Breast epithelium (tissue), 4 donors: ENCODE measurements at regions not wholly inside any gene's neighbourhood (a gene's known extent, or its start where the extent isn't known, plus 50 kb on each side); places are given as distances from the start of the nearest gene placed in this dataset.

Experiments
- DNase-seq, 2 donors: peaks; one replicate each; pipeline ENCODE4 v3.0.0-alpha.2; 2019; ENCODE audit warnings: low spot score in 2 of 2
- H3K27ac ChIP-seq, 2 donors: fragments of 200-600 bp; sonication (generic) in 1 of 2; one replicate each; pipeline ENCODE4 v1.5.1; 2016 to 2019; ENCODE audit warnings: mild to moderate bottlenecking in 1 of 2
- H3K27me3 ChIP-seq, 2 donors: fragments of 200-600 bp; sonication (generic) in 1 of 2; one replicate each; pipeline versions ENCODE4 v1.5.1 to v1.6.0; 2017 to 2019; ENCODE audit warnings: control low read depth in 1 of 2, mild to moderate bottlenecking in 1 of 2
- H3K36me3 ChIP-seq: fragments of 200-600 bp; one replicate; pipeline ENCODE4 v1.5.1; 2019
- H3K4me1 ChIP-seq, 2 donors: fragments of 200-600 bp; sonication (generic); one replicate each; pipeline ENCODE4 v1.5.1; 2016 to 2019; ENCODE audit warnings: control low read depth in 1 of 2
- H3K4me3 ChIP-seq, 3 donors: fragments of 200-600 bp; sonication (generic); 1 replicate in 2 of 3; 2 replicates in 1 of 3; pipeline ENCODE4 v1.5.1; 2016 to 2019; ENCODE audit warnings: mild to moderate bottlenecking in 3 of 3, moderate library complexity in 2 of 3
- H3K9me3 ChIP-seq, 2 donors: fragments of 200-600 bp; sonication (generic) in 1 of 2; one replicate each; pipeline ENCODE4 v1.5.1; 2016 to 2019; ENCODE audit warnings: control low read depth in 1 of 2
- CTCF ChIP-seq, 3 donors: fragments of 450-650 bp; IDR thresholded peaks; one replicate each; pipeline ENCODE4 v1.5.1; 2016 to 2017; ENCODE audit warnings: antibody characterized with exemption in 3 of 3, mild to moderate bottlenecking in 3 of 3, moderate library complexity in 3 of 3
- POLR2A ChIP-seq: fragments of 450-650 bp; IDR thresholded peaks from one replicate; pipeline ENCODE4 v1.6.1; 2016; ENCODE audit warnings: antibody characterized with exemption, mild to moderate bottlenecking, moderate library complexity
- POLR2AphosphoS5 ChIP-seq, 3 donors: sonication (generic); formaldehyde crosslinking; IDR thresholded peaks; one replicate each; pipeline ENCODE4 v1.6.1; 2017; ENCODE audit warnings: antibody characterized with exemption in 3 of 3
- intact Hi-C: fragments of 100-400 bp; cut with DNase I; formaldehyde crosslinking; loops from one replicate; pipeline ENCODE4 v1.15.1; 2023; ENCODE audit warnings: low total_unique reads

- no peaks in the 10 kb centered on the region for H3K9me3 ChIP-seq
- H3K4me1 ChIP-seq = peaks cover 0 to 3% of the 10 kb centered on the region in 2 donors
- H3K4me3 ChIP-seq = no peak overlapping the region
- DNase-seq = no peak
- H3K27me3 ChIP-seq = no peaks in the 10 kb centered on the region
- TF ChIP-seq POLR2AphosphoS5 (IDR thresholded peaks at IDR 0.05) = no peak
- TF ChIP-seq CTCF (IDR thresholded peaks at IDR 0.05) = no peak
- no peak for TF ChIP-seq POLR2A
- intact Hi-C loops = no loop called here
- H3K27ac ChIP-seq = no peak overlapping the region
- no peaks in the 10 kb centered on the region for H3K36me3 ChIP-seq
Measured at GRCh38 chr4:175198056-175198455, 279.9 kb downstream of the ADAM29 start.

GRCh38 chr4:175215208-175215607, 297.1 kb downstream of the ADAM29 start:
- Histone ChIP-seq H3K9me3 (peaks cover 28 to 41% of the 10 kb centered on the region in 2 donors), H3K36me3 (no peaks in the 10 kb centered on the region), H3K4me1 (no peaks in the 10 kb centered on the region), H3K4me3 (no peak overlapping the region), H3K27ac (no peak overlapping the region), H3K27me3 (no peaks in the 10 kb centered on the region)
- no peak for DNase-seq
- TF ChIP-seq POLR2A = no peak
- no peak for TF ChIP-seq CTCF (IDR thresholded peaks at IDR 0.05)
- no peak for TF ChIP-seq POLR2AphosphoS5 (IDR thresholded peaks at IDR 0.05)
- intact Hi-C loops = no loop called here

- Histone ChIP-seq H3K36me3 (no peaks in the 10 kb centered on the region), H3K9me3 (peaks cover 28 to 41% of the 10 kb centered on the region in 2 donors), H3K27ac (no peak overlapping the region), H3K4me3 (no peak overlapping the region), H3K27me3 (no peaks in the 10 kb centered on the region), H3K4me1 (no peaks in the 10 kb centered on the region)
- no peak for DNase-seq
- no peak for TF ChIP-seq POLR2AphosphoS5 (IDR thresholded peaks at IDR 0.05)
- intact Hi-C loops = no loop called here
Measured at GRCh38 chr4:175215657-175216056, 297.5 kb downstream of the ADAM29 start.

GRCh38 chr4:175229154-175229553, 311.0 kb downstream of the ADAM29 start:
- no peak for DNase-seq
- intact Hi-C loops = no loop called here
- H3K36me3 ChIP-seq = no peaks in the 10 kb centered on the region
- no peak for TF ChIP-seq CTCF (IDR thresholded peaks at IDR 0.05)
- TF ChIP-seq POLR2A = no peak
- TF ChIP-seq POLR2AphosphoS5 (IDR thresholded peaks at IDR 0.05) = no peak
- no peak overlapping the region for H3K4me3 ChIP-seq
- no peaks in the 10 kb centered on the region for H3K27me3 ChIP-seq
- H3K9me3 ChIP-seq = no peaks in the 10 kb centered on the region
- no peaks in the 10 kb centered on the region for H3K4me1 ChIP-seq
- no peak overlapping the region for H3K27ac ChIP-seq

- Histone ChIP-seq H3K27ac (no peak overlapping the region), H3K9me3 (no peaks in the 10 kb centered on the region), H3K27me3 (no peaks in the 10 kb centered on the region), H3K36me3 (no peaks in the 10 kb centered on the region), H3K4me1 (no peaks in the 10 kb centered on the region), H3K4me3 (no peak overlapping the region)
- DNase-seq = no peak
- intact Hi-C loops = no loop called here
- TF ChIP-seq POLR2A = no peak
- no peak for TF ChIP-seq CTCF (IDR thresholded peaks at IDR 0.05)
- TF ChIP-seq POLR2AphosphoS5 (IDR thresholded peaks at IDR 0.05) = no peak
Measured at GRCh38 chr4:175234162-175234561, 316.0 kb downstream of the ADAM29 start.
